SIG-M5 treated with dmso at 0.1 percent for 504 hours (cell line): ENCODE measurements at regions not wholly inside any gene's neighbourhood (a gene's known extent, or its start where the extent isn't known, plus 50 kb on each side); places are given as distances from the start of the nearest gene placed in this dataset.
"Not testable (repeated sequence)": the region's sequence is repeated elsewhere in the genome, so short reads cannot be mapped to it uniquely, and the experiment has no call there.

Source experiments
- DNase-seq: peaks from one replicate; lab custom pipeline; 2025; ENCODE audit not compliant: unreplicated experiment; lab: John Stamatoyannopoulos, UW

- peak; percentile 10 for DNase-seq
Observed at GRCh38 chr13:37175996-37176395, 70.5 kb upstream of the CSNK1A1L start.

GRCh38 chr13:37173214-37173613 lies 67.8 kb upstream of the CSNK1A1L start:
- no peak for DNase-seq

GRCh38 chr13:37172226-37172625 lies 66.8 kb upstream of the CSNK1A1L start:
- not testable (repeated sequence) for DNase-seq

- DNase-seq = no peak
Observed at GRCh38 chr13:37168926-37169325, 63.5 kb upstream of the CSNK1A1L start.

GRCh38 chr13:37168151-37168550 lies 62.7 kb upstream of the CSNK1A1L start:
- DNase-seq = no peak

GRCh38 chr13:37164635-37165034 lies 59.2 kb upstream of the CSNK1A1L start:
- DNase-seq = no peak

- DNase-seq = no peak
Observed at GRCh38 chr13:37163641-37164265, 58.3 kb upstream of the CSNK1A1L start.

GRCh38 chr13:37158481-37158880 lies 53.0 kb upstream of the CSNK1A1L start:
- no peak for DNase-seq

GRCh38 chr13:37155613-37156097 lies 50.2 kb upstream of the CSNK1A1L start:
- not testable (repeated sequence) for DNase-seq
